NCI-H2107 (cell line): ENCODE measurements at regions not wholly inside any gene's neighbourhood (a gene's known extent, or its start where the extent isn't known, plus 50 kb on each side); places are given as distances from the start of the nearest gene placed in this dataset.
"Not testable (repeated sequence)": the region's sequence is repeated elsewhere in the genome, so short reads cannot be mapped to it uniquely, and the experiment has no call there.

ENCODE experiments used
- DNase-seq: peaks from one replicate; lab custom pipeline; 2025; lab: John Stamatoyannopoulos, UW

DNA sequence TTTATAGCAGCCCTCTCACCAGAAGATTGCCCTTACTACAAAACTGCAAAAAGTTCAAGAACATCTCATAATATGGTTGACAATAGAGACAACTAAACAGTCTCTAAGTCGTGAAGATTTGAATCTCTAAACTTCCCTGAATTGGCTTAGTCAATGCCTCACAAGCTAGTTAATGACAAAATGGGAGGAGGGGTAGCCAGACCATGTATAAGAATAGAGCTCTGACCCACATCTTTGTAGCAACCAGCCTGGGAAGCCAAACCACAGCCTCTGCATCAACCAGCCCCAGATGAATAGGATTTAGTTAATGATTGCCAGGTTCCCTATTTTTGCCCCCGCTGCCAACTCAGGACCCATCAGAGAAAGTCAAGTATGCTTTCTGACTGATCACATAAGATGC is 1265.9 kb upstream of the PCDH10 start:
- DNase-seq = not testable (repeated sequence)

- DNase-seq = not testable (repeated sequence)
These were observed 1223.4 kb upstream of the PCDH10 start for GRCh38 chr4:131925662-131926061.

GRCh38 chr4:131967646-131968045 is 1181.4 kb upstream of the PCDH10 start:
- DNase-seq = not testable (repeated sequence)

DNA sequence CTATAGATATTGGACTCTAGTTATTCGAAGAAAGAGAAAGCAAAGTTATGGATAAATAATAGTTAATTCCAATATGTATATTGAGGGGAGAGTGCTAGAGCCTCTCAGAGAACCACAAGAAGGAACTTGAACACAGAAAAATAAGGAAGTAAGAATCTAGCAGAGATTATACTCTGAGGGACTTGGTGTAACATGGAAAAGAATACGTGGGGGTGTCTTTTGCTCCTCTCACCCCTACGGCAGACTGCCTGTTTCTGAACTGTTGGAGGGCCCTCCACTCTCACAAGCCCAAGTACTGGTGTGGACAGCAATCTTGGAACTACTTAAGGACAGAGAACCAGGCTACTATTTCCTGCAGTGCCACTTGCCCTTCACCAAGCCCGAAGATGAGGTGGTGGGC is 1174.4 kb upstream of the PCDH10 start:
- DNase-seq = no peak

DNA sequence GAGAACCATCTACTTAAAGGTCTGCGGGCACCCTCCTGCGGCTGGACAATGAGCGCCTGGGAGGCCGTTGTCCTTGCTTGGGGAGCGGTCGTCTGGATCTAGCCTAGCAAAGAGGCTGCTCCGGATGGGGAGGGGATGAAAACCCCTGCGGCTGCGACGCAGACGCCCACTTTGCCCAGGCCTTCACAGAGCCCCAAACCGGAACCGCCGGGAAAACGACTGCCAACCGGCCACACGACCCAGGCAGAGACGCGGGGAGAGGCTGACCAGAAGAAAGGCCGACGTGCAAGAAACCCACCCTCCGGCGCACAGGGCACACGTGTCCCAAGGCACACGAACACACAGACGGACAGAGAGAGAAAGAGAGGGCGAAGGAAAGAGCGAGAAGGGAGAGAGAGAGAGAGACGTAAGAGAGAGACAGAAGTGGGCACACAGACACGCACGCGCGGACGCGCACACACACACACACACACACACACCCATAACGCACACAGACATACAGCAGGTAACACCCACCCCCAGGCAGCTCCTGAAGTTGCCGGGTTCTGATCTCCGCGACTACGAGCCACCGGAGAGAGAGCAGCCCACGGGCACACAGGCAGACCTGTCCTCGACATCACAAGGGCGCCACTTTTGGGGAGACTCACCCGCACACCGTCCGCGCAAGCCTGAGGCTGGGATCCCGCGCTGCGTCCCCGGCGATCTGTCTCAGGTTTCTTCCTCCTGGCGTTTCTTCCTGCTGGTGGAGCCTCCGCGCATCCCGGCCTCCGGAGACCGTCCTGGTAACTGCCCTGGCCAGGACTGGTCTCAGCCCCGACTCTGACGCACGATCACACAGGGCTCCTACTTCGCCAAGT is 1173.6 kb upstream of the PCDH10 start:
- not testable (repeated sequence) for DNase-seq

- DNase-seq = not testable (repeated sequence)
These were observed 1172.7 kb upstream of the PCDH10 start for GRCh38 chr4:131976133-131977002.

- no peak for DNase-seq
These were observed 1171.0 kb upstream of the PCDH10 start for GRCh38 chr4:131978120-131978519.

GRCh38 chr4:131989576-131989975 is 1159.5 kb upstream of the PCDH10 start:
- no peak for DNase-seq

DNA sequence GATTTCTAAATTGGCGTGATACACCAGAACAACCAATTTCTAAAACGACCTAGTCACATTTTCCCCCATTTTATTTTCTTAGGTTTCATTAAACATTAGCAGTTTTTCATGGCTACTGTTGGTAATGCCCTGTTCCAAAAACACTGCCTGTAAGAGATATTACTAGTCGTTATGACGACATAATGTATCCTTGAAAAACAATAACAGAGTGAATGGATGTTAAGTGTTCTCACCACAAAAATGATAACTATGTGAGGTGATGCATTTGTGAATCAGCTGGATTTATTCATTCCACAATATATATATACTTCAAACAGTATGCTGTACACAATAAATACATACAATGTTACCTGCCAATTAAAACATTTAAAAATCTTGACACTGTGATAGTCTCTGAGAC is 1147.6 kb upstream of the PCDH10 start:
- DNase-seq = no peak

DNA sequence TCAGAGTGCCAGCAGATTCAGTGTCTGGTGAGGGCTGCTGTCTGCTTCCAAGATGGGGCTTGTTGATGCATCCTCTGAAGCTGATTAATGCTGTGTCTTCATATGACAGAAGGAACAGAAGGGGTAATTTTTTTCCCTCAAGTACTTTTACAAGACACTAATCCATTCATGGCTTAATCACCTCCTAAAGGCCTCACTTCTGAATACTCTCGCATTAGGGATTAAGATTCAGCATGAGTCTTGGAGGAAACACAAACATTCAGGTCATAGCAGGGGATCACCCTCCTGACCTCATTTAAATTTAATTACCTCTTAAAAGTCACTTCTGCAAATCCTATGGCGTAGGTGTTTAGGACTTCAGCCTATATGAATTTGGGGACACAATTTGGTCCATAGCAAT is 1145.5 kb upstream of the PCDH10 start:
- no peak for DNase-seq

DNA sequence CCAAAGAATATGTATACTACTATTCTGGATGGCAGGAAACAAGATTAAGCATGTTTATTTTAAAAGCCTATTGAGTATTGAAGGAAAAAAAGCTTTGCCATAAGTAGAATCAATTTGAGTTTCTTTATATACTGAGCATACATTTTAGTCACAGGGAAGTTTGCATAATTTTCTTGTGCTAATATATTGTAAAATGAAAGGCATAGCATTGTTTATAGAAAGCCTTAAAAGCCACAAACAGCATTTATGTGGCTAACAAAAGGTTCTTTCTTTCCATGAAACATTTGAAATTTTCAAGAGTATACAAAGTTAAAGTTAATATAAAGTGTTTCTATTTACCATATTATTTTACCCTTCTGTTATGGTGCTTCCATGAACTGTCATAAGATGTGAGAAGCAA is 1133.8 kb upstream of the PCDH10 start:
- DNase-seq = no peak

DNA sequence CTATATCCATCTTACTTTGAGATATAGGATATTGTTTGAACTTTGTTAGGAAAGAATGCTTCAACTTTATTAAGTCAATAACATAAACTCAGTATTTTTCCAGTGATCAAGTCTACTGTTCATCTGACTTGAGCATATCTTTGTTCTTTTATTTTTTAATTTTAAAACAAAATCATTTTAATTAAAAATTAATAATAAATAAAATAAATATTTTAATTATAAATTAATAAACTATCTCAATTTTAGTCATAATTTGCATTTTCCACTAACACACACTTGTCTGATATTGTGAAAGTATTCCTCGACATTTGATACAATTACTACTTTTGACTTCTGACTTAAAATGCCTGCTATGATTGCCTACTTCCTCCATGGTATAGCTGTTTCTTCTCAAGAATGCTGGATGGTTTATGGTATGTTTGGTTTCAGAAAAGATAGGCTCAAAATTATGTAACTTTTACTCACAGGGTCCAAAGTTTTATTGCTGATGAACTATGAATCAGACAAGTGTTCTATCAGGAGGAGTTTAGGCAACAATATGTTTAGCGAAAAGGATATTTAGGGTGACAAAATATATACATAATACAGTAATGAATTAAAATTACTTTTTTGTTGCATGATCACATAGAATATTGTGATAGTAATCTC is 1132.3 kb upstream of the PCDH10 start:
- no peak for DNase-seq

DNA sequence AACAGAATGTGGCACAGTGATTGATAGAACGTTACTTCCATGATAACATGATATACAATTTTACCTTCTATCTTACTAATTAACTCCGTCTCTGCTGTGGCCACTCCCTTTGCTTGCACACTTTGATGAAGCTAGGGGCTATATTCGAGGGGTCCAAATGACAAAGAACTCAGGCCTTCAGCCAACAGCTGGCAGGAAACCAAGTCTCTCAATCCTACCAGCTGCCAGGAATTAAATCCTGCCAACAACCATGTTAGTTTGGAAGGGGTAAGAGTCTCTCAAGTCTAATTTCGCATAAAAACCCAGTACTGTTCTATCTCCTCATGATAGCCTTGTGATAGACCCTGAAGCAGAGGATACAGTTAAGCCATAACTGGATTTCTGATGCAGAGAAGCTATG is 1122.9 kb upstream of the PCDH10 start:
- DNase-seq = no peak

- DNase-seq = no peak
These were observed 1122.3 kb upstream of the PCDH10 start for GRCh38 chr4:132026816-132027215.

- no peak for DNase-seq
These were observed 1092.6 kb upstream of the PCDH10 start for GRCh38 chr4:132056496-132056895.

GRCh38 chr4:132059227-132059626 is 1089.9 kb upstream of the PCDH10 start:
- DNase-seq = no peak

- no peak for DNase-seq
These were observed 1086.4 kb upstream of the PCDH10 start for GRCh38 chr4:132062611-132063239.

DNA sequence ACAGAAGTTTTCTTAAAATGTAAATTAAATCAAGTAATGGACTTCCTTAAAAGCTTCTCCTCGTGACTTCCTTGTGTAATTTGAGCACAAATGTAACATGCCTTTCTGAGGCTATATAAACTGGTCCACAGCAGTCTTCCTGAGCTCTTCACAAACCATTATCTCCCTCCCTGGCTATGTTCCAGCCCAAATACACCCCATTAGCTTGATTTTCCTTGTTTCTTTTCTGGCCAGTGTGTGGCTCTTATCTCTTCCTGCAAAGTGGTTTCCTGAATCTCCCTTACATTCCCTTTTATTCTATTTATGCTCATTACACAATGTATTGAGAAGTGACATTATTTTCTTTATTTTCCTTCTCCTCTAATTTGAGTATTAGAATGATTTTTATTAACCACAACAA is 1085.3 kb upstream of the PCDH10 start:
- DNase-seq = no peak

DNA sequence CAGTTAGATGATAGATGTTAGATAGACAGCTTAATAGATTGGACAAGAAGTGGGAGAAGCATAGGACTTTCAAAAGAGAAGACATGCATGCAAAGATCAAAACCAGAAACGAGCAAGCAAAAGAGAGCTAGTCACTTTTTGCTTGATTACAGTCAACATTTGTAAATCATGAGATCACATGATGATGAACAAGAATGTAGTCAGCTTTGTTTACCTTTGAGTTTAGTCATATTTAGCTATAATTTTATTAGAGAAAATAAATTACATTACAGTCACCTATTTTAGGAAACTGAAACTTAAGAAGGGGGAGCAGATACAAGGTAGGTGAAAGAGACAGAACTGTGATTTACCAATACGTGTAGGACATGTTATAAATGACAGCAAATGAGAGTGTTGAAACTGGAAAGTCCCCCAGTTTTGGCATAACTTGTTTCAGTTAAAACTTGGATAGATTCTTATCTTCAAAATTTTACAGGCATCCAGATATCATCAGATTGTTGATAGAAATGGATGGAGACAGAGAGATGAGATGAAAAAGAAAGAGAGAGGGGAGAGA is 1083.1 kb upstream of the PCDH10 start:
- DNase-seq = no peak

GRCh38 chr4:132071815-132072214 is 1077.3 kb upstream of the PCDH10 start:
- no peak for DNase-seq

GRCh38 chr4:132076829-132077228 is 1072.3 kb upstream of the PCDH10 start:
- DNase-seq = no peak

- DNase-seq = no peak
These were observed 1064.0 kb upstream of the PCDH10 start for GRCh38 chr4:132085105-132085504.
